OCI-LY1 (cell line): ENCODE measurements at regions not wholly inside any gene's neighbourhood (a gene's known extent, or its start where the extent isn't known, plus 50 kb on each side); places are given as distances from the start of the nearest gene placed in this dataset.

Experiments
- H2AFZ ChIP-seq: fragments of 200-600 bp; sonication (generic), shearing (Covaris generic); 2 replicates; pipeline ENCODE4 v1.6.0; 2014; ENCODE audit warnings: antibody characterized with exemption, mild to moderate bottlenecking, low read length
- H3F3A ChIP-seq: fragments of 200-600 bp; sonication (generic), shearing (Covaris generic); 2 replicates; pipeline ENCODE4 v1.6.0; 2014; ENCODE audit warnings: mild to moderate bottlenecking, antibody characterized with exemption, low read length, moderate library complexity; ENCODE audit not compliant: insufficient read depth
- H3K27ac ChIP-seq: fragments of 200-600 bp; sonication (generic); 2 replicates; pipeline ENCODE4 v1.5.1; 2014; ENCODE audit warnings: low read length, mixed run types, mild to moderate bottlenecking, low read depth; ENCODE audit not compliant: poor library complexity, severe bottlenecking
- H3K27me3 ChIP-seq: fragments of 200-600 bp; sonication (generic); 2 replicates; pipeline ENCODE4 v1.6.0; 2014; ENCODE audit warnings: antibody characterized with exemption, mild to moderate bottlenecking, low read length, moderate library complexity; ENCODE audit not compliant: insufficient read depth
- H3K36me3 ChIP-seq: fragments of 200-600 bp; sonication (generic); 2 replicates; pipeline ENCODE4 v1.6.1; 2014; ENCODE audit warnings: mild to moderate bottlenecking, antibody characterized with exemption, low read length, moderate library complexity, mixed read lengths; ENCODE audit not compliant: insufficient read depth
- H3K4me1 ChIP-seq: fragments of 200-600 bp; sonication (generic); 2 replicates; pipeline ENCODE4 v1.5.1; 2014; ENCODE audit warnings: mild to moderate bottlenecking, low read length, moderate library complexity; ENCODE audit not compliant: insufficient read depth, severe bottlenecking
- H3K4me2 ChIP-seq: fragments of 200-600 bp; sonication (generic), shearing (Covaris generic); 2 replicates; pipeline ENCODE4 v1.6.1; 2014; ENCODE audit warnings: low read length
- H3K4me3 ChIP-seq: fragments of 200-600 bp; sonication (generic); 2 replicates; pipeline ENCODE4 v1.5.1; 2014; ENCODE audit warnings: low read length, low read depth, mild to moderate bottlenecking, mixed read lengths; ENCODE audit not compliant: poor library complexity, severe bottlenecking
- H3K79me2 ChIP-seq: fragments of 200-600 bp; shearing (Covaris generic); 2 replicates; pipeline ENCODE4 v1.6.1; 2016; ENCODE audit warnings: mixed run types, low read length, mixed read lengths; ENCODE audit not compliant: insufficient read depth
- H3K9ac ChIP-seq: fragments of 200-600 bp; sonication (generic), shearing (Covaris generic); 2 replicates; pipeline ENCODE4 v1.6.1; 2014; ENCODE audit warnings: mild to moderate bottlenecking, low read length, mixed read lengths
- H3K9me2 ChIP-seq: fragments of 200-600 bp; sonication (generic), shearing (Covaris generic); 2 replicates; pipeline ENCODE4 v1.6.1; 2014; ENCODE audit warnings: low read depth, mild to moderate bottlenecking, low read length, mixed read lengths
- H3K9me3 ChIP-seq: fragments of 200-600 bp; shearing (Covaris generic); 2 replicates; pipeline ENCODE4 v1.6.1; 2014; ENCODE audit warnings: low read length, mixed read lengths
- H4K20me1 ChIP-seq: fragments of 200-600 bp; sonication (generic), shearing (Covaris generic); 2 replicates; pipeline ENCODE4 v1.6.0; 2016; ENCODE audit warnings: mild to moderate bottlenecking, low read length; ENCODE audit not compliant: insufficient read depth
- CTCF ChIP-seq: fragments of 200-600 bp; sonication (generic), shearing (Covaris generic); IDR thresholded peaks from 2 replicates; pipeline ENCODE4 v1.5.1; 2017; ENCODE audit warnings: mild to moderate bottlenecking, antibody characterized with exemption, low read length, moderate library complexity, mixed read lengths
- EZH2 ChIP-seq: fragments of 200-600 bp; sonication (generic), shearing (Covaris generic); IDR thresholded peaks from 2 replicates; pipeline ENCODE4 v1.8.0; 2017; ENCODE audit warnings: borderline replicate concordance, mixed run types, mild to moderate bottlenecking, antibody characterized with exemption, low read length, moderate library complexity, mixed read lengths

GRCh38 chr3:117699058-117699457, 989.5 kb downstream of the TUSC7 start:
- no peak overlapping the region for H2AFZ ChIP-seq

GRCh38 chr3:117700573-117701360, 991.2 kb downstream of the TUSC7 start:
- no peak overlapping the region for H2AFZ ChIP-seq
- H3K27me3 ChIP-seq: no peaks in the 10 kb centered on the region
- no peaks in the 10 kb centered on the region for H3K79me2 ChIP-seq
- H3K9me3 ChIP-seq: no peaks in the 10 kb centered on the region
- no peak overlapping the region for H3K27ac ChIP-seq
- no peak overlapping the region for H3K4me3 ChIP-seq
- H3K4me2 ChIP-seq: no peak overlapping the region
- H3K4me1 ChIP-seq: no peaks in the 10 kb centered on the region
- no peaks in the 10 kb centered on the region for H3K9me2 ChIP-seq
- H3F3A ChIP-seq: no peaks in the 10 kb centered on the region
- no peak for TF ChIP-seq EZH2
- TF ChIP-seq CTCF: no peak
- H4K20me1 ChIP-seq: no peaks in the 10 kb centered on the region
- H3K9ac ChIP-seq: no peak overlapping the region
- H3K36me3 ChIP-seq: no peaks in the 10 kb centered on the region

More at GRCh38 chr3:117699058-117699457, 989.5 kb downstream of the TUSC7 start:
- H3K9ac ChIP-seq: no peak overlapping the region
- no peaks in the 10 kb centered on the region for H3K79me2 ChIP-seq
- no peaks in the 10 kb centered on the region for H3K9me2 ChIP-seq
- TF ChIP-seq CTCF (no peak), EZH2 (no peak)
- H3K27me3 ChIP-seq: no peaks in the 10 kb centered on the region
- no peak overlapping the region for H3K4me3 ChIP-seq
- H3K9me3 ChIP-seq: no peaks in the 10 kb centered on the region
- no peak overlapping the region for H3K4me2 ChIP-seq
- no peaks in the 10 kb centered on the region for H3K36me3 ChIP-seq
- H3K27ac ChIP-seq: no peak overlapping the region
- H3K4me1 ChIP-seq: no peaks in the 10 kb centered on the region
- H3F3A ChIP-seq: no peaks in the 10 kb centered on the region
- H4K20me1 ChIP-seq: no peaks in the 10 kb centered on the region

GRCh38 chr3:117705011-117705410, 995.4 kb downstream of the TUSC7 start:
- Histone ChIP-seq H3K9ac (no peak overlapping the region), H3K4me1 (no peaks in the 10 kb centered on the region), H4K20me1 (no peaks in the 10 kb centered on the region), H3K9me2 (no peaks in the 10 kb centered on the region), H3K9me3 (no peaks in the 10 kb centered on the region), H3K27me3 (no peaks in the 10 kb centered on the region), H3K27ac (no peak overlapping the region), H3K36me3 (no peaks in the 10 kb centered on the region), H3K4me3 (no peak overlapping the region), H3K79me2 (no peaks in the 10 kb centered on the region), H3K4me2 (no peak overlapping the region), H3F3A (no peaks in the 10 kb centered on the region), H2AFZ (no peak overlapping the region)
- TF ChIP-seq EZH2 (no peak), CTCF (no peak)
